Natural killer cell treated with Interleukin-12 subunit alpha and Interleukin-12 subunit beta and Interleukin-15 and Interleukin-18, amount 100 ng/mL, for 72 hours (primary cell): ENCODE measurements at regions not wholly inside any gene's neighbourhood (a gene's known extent, or its start where the extent isn't known, plus 50 kb on each side); places are given as distances from the start of the nearest gene placed in this dataset.
"Not testable (repeated sequence)": the region's sequence is repeated elsewhere in the genome, so short reads cannot be mapped to it uniquely, and the experiment has no call there.

Experiments
- ATAC-seq, 2 donors: fragments of 150-1000 bp; cut with Tn5 transposase in 1 of 2; sonication (Bioruptor Pico), chemical (Tn5 transposase) in 1 of 2; 2 replicates each; pipeline ENCODE4 v1.10.0; 2021
- DNase-seq: peaks from one replicate; pipeline ENCODE4 v3.0.0; 2022; ENCODE audit warnings: low spot score
- H3K27ac Mint-ChIP-seq, 2 donors: 1 replicate in 1 of 2; 2 replicates in 1 of 2; pipeline ENCODE4 v1.8.0; 2022; ENCODE audit warnings: mixed read lengths in 2 of 2, mild to moderate bottlenecking in 1 of 2, moderate library complexity in 1 of 2
- H3K27me3 Mint-ChIP-seq, 2 donors: 1 replicate in 1 of 2; 2 replicates in 1 of 2; pipeline ENCODE4 v1.8.0; 2022; ENCODE audit warnings: mixed read lengths in 2 of 2
- H3K36me3 Mint-ChIP-seq: one replicate; pipeline ENCODE4 v1.8.0; 2022; ENCODE audit warnings: mixed read lengths
- H3K4me1 Mint-ChIP-seq, 2 donors: 1 replicate in 1 of 2; 2 replicates in 1 of 2; pipeline ENCODE4 v1.8.0; 2022; ENCODE audit warnings: low read depth in 2 of 2, mixed read lengths in 2 of 2, mild to moderate bottlenecking in 1 of 2
- H3K4me3 Mint-ChIP-seq: one replicate; pipeline ENCODE4 v1.8.0; 2022; ENCODE audit warnings: mixed read lengths
- H3K9me3 Mint-ChIP-seq: 2 replicates; pipeline ENCODE4 v1.8.0; 2022; ENCODE audit warnings: mixed read lengths

- ATAC-seq (no peak), DNase-seq (no peak)
- H3K4me1 Mint-ChIP-seq, result no peaks in the 10 kb centered on the region
- no peaks in the 10 kb centered on the region for H3K27me3 Mint-ChIP-seq
- no peak overlapping the region for H3K4me3 Mint-ChIP-seq
- no peak overlapping the region for H3K27ac Mint-ChIP-seq
- H3K9me3 Mint-ChIP-seq, result peaks cover 11% of the 10 kb centered on the region
- H3K36me3 Mint-ChIP-seq, result peaks cover 8% of the 10 kb centered on the region
These were observed 1422.8 kb upstream of the EYS start for GRCh38 chr6:67129780-67130179.

GRCh38 chr6:67127041-67127440 lies 1420.0 kb upstream of the EYS start:
- ATAC-seq, result no peak
- Mint-ChIP-seq H3K27me3 (no peaks in the 10 kb centered on the region), H3K4me3 (no peak overlapping the region), H3K4me1 (no peaks in the 10 kb centered on the region), H3K27ac (no peak overlapping the region), H3K9me3 (peaks cover 6% of the 10 kb centered on the region), H3K36me3 (peaks cover 8% of the 10 kb centered on the region)
- DNase-seq, result no peak

- H3K27ac Mint-ChIP-seq, result no peak overlapping the region
- DNase-seq (no peak), ATAC-seq (no peak)
- no peak overlapping the region for H3K4me3 Mint-ChIP-seq
- peaks cover 12% of the 10 kb centered on the region for H3K9me3 Mint-ChIP-seq
- H3K36me3 Mint-ChIP-seq, result peaks cover 12% of the 10 kb centered on the region
- H3K4me1 Mint-ChIP-seq, result no peaks in the 10 kb centered on the region
- H3K27me3 Mint-ChIP-seq, result no peaks in the 10 kb centered on the region
These were observed 1414.1 kb upstream of the EYS start for GRCh38 chr6:67121115-67121514.

GRCh38 chr6:67112120-67112519 lies 1405.1 kb upstream of the EYS start:
- H3K27ac Mint-ChIP-seq, result no peak overlapping the region
- H3K4me3 Mint-ChIP-seq, result no peak overlapping the region
- ATAC-seq, result no peak

GRCh38 chr6:67102743-67103142 lies 1395.7 kb upstream of the EYS start:
- Mint-ChIP-seq H3K4me3 (no peak overlapping the region), H3K9me3 (peaks cover 10% of the 10 kb centered on the region), H3K27me3 (no peaks in the 10 kb centered on the region), H3K4me1 (no peaks in the 10 kb centered on the region), H3K36me3 (peaks cover 6% of the 10 kb centered on the region), H3K27ac (no peak overlapping the region)
- DNase-seq (no peak), ATAC-seq (no peak)

More at GRCh38 chr6:67112120-67112519, 1405.1 kb upstream of the EYS start:
- H3K36me3 Mint-ChIP-seq, result no peaks in the 10 kb centered on the region
- DNase-seq, result no peak
- peaks cover 8% of the 10 kb centered on the region for H3K9me3 Mint-ChIP-seq
- no peaks in the 10 kb centered on the region for H3K4me1 Mint-ChIP-seq
- no peaks in the 10 kb centered on the region for H3K27me3 Mint-ChIP-seq

- DNase-seq, ATAC-seq, H3K27me3 Mint-ChIP-seq, H3K4me1 Mint-ChIP-seq, H3K4me3 Mint-ChIP-seq, H3K27ac Mint-ChIP-seq: not testable (repeated sequence)
- Mint-ChIP-seq H3K36me3 (peaks cover 11% of the 10 kb centered on the region), H3K9me3 (peaks cover 20% of the 10 kb centered on the region)
These were observed 1388.7 kb upstream of the EYS start for GRCh38 chr6:67095618-67096226.

- H3K4me1 Mint-ChIP-seq, result no peaks in the 10 kb centered on the region
- ATAC-seq (no peak), DNase-seq (no peak)
- no peak overlapping the region for H3K4me3 Mint-ChIP-seq
- H3K36me3 Mint-ChIP-seq, result peaks cover 11% of the 10 kb centered on the region
- H3K9me3 Mint-ChIP-seq, result peaks cover 22% of the 10 kb centered on the region
- no peaks in the 10 kb centered on the region for H3K27me3 Mint-ChIP-seq
- no peak overlapping the region for H3K27ac Mint-ChIP-seq
These were observed 1387.5 kb upstream of the EYS start for GRCh38 chr6:67094431-67094946.

- Mint-ChIP-seq H3K4me1 (no peaks in the 10 kb centered on the region), H3K4me3 (no peak overlapping the region), H3K36me3 (no peaks in the 10 kb centered on the region), H3K27me3 (no peaks in the 10 kb centered on the region), H3K9me3 (peaks cover 9% of the 10 kb centered on the region), H3K27ac (no peak overlapping the region)
- ATAC-seq, result no peak
- no peak for DNase-seq
These were observed 1366.9 kb upstream of the EYS start for GRCh38 chr6:67073938-67074337.

- peaks cover 10% of the 10 kb centered on the region for H3K36me3 Mint-ChIP-seq
- H3K27ac Mint-ChIP-seq, result no peak overlapping the region
- no peaks in the 10 kb centered on the region for H3K4me1 Mint-ChIP-seq
- H3K27me3 Mint-ChIP-seq, result no peaks in the 10 kb centered on the region
- DNase-seq, result no peak
- ATAC-seq, result no peak
- no peak overlapping the region for H3K4me3 Mint-ChIP-seq
- peaks cover 17% of the 10 kb centered on the region for H3K9me3 Mint-ChIP-seq
These were observed 1361.8 kb upstream of the EYS start for GRCh38 chr6:67068781-67069180.

GRCh38 chr6:67064323-67064722 lies 1357.3 kb upstream of the EYS start:
- Mint-ChIP-seq H3K4me3 (no peak overlapping the region), H3K27ac (no peak overlapping the region), H3K9me3 (peaks cover 12% of the 10 kb centered on the region), H3K4me1 (no peaks in the 10 kb centered on the region), H3K36me3 (peaks cover 15% of the 10 kb centered on the region), H3K27me3 (no peaks in the 10 kb centered on the region)
- DNase-seq (no peak), ATAC-seq (no peak)

GRCh38 chr6:67047996-67048395 lies 1341.0 kb upstream of the EYS start:
- H3K4me1 Mint-ChIP-seq, result no peaks in the 10 kb centered on the region
- no peak overlapping the region for H3K4me3 Mint-ChIP-seq
- ATAC-seq, result no peak
- H3K36me3 Mint-ChIP-seq, result no peaks in the 10 kb centered on the region
- no peak for DNase-seq
- no peak overlapping the region for H3K27ac Mint-ChIP-seq
- peaks cover 12% of the 10 kb centered on the region for H3K9me3 Mint-ChIP-seq
- no peaks in the 10 kb centered on the region for H3K27me3 Mint-ChIP-seq

GRCh38 chr6:67045076-67045475 lies 1338.0 kb upstream of the EYS start:
- no peaks in the 10 kb centered on the region for H3K4me1 Mint-ChIP-seq
- peaks cover 12% of the 10 kb centered on the region for H3K9me3 Mint-ChIP-seq
- H3K4me3 Mint-ChIP-seq, result no peak overlapping the region

GRCh38 chr6:67031451-67031850 lies 1324.4 kb upstream of the EYS start:
- ATAC-seq (no peak), DNase-seq (no peak)
- Mint-ChIP-seq H3K9me3 (peaks cover 22% of the 10 kb centered on the region), H3K4me1 (no peaks in the 10 kb centered on the region), H3K36me3 (peaks cover 22% of the 10 kb centered on the region), H3K4me3 (no peak overlapping the region), H3K27ac (no peak overlapping the region), H3K27me3 (no peaks in the 10 kb centered on the region)

More at GRCh38 chr6:67045076-67045475, 1338.0 kb upstream of the EYS start:
- Mint-ChIP-seq H3K27ac (no peak overlapping the region), H3K27me3 (no peaks in the 10 kb centered on the region), H3K36me3 (no peaks in the 10 kb centered on the region)
- DNase-seq, result no peak
- no peak for ATAC-seq

GRCh38 chr6:67030861-67031260 lies 1323.8 kb upstream of the EYS start:
- H3K9me3 Mint-ChIP-seq, result peaks cover 22% of the 10 kb centered on the region
- no peak overlapping the region for H3K27ac Mint-ChIP-seq
- H3K27me3 Mint-ChIP-seq, result no peaks in the 10 kb centered on the region
- no peak for ATAC-seq
- no peak for DNase-seq
- H3K4me3 Mint-ChIP-seq, result no peak overlapping the region
- H3K4me1 Mint-ChIP-seq, result no peaks in the 10 kb centered on the region
- peaks cover 22% of the 10 kb centered on the region for H3K36me3 Mint-ChIP-seq

- H3K36me3 Mint-ChIP-seq, result peaks cover 4% of the 10 kb centered on the region
- no peaks in the 10 kb centered on the region for H3K4me1 Mint-ChIP-seq
- H3K27ac Mint-ChIP-seq, result no peak overlapping the region
- ATAC-seq, result no peak
- H3K9me3 Mint-ChIP-seq, result peaks cover 12% of the 10 kb centered on the region
- H3K4me3 Mint-ChIP-seq, result no peak overlapping the region
- DNase-seq, result no peak
- no peaks in the 10 kb centered on the region for H3K27me3 Mint-ChIP-seq
These were observed 1310.0 kb upstream of the EYS start for GRCh38 chr6:67016921-67017460.
